GM12873 (cell line): ENCODE measurements at regions not wholly inside any gene's neighbourhood (a gene's known extent, or its start where the extent isn't known, plus 50 kb on each side); places are given as distances from the start of the nearest gene placed in this dataset.

Experiments used
- TF ChIP-seq, protein P1 (sequence below): IDR thresholded peaks from 2 replicates; pipeline ENCODE4 v1.5.1; 2012; ENCODE audit warnings: low read depth, mild to moderate bottlenecking, moderate library complexity, low read length, control low read depth; ENCODE audit not compliant: insufficient read depth; ENCODE audit errors: missing control alignments

DNA sequence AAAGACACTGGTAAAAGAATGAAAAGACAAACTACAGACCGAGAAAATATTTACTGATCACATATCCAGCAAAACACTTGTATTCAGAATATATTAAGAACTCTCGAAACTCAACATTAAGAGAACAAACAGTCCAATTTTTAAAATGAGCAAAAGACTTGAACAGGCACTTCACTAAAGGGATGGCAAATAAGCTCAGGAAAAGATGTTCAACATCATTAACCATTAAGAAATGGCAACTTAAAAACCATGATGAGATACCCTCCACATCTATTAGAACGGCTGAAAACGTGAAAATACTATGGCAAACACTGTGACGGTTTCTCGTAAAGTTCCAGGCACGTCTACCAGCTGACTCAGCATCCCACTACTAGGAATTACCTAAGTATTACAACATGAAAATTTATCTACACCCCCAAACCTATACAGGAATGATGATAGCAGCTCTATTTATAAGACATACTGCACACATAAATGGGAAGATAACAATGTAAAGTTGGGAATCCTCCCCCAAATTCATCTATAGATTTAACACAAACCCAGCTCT, 86.1 kb upstream of the PROK2 start:
- TF ChIP-seq, protein P1, sequence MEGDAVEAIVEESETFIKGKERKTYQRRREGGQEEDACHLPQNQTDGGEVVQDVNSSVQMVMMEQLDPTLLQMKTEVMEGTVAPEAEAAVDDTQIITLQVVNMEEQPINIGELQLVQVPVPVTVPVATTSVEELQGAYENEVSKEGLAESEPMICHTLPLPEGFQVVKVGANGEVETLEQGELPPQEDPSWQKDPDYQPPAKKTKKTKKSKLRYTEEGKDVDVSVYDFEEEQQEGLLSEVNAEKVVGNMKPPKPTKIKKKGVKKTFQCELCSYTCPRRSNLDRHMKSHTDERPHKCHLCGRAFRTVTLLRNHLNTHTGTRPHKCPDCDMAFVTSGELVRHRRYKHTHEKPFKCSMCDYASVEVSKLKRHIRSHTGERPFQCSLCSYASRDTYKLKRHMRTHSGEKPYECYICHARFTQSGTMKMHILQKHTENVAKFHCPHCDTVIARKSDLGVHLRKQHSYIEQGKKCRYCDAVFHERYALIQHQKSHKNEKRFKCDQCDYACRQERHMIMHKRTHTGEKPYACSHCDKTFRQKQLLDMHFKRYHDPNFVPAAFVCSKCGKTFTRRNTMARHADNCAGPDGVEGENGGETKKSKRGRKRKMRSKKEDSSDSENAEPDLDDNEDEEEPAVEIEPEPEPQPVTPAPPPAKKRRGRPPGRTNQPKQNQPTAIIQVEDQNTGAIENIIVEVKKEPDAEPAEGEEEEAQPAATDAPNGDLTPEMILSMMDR: no peak

DNA sequence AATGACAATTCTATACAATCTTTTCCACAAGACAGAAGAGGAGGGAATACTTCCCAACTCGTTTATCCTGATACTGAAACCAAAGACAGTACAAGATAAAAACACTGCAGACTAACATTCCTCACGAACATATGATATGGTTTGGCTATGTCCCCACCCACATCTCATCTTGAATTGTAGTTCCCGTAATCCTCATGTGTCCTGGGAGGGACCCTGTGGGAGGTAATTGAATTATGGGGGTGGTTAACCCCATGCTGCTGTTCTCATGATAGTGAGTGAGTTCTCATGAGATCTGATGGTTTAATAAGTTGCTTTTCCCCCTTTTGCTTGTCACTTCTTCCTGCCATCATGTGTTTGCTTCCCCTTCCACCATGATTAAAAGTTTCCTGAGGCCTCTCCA, 83.9 kb upstream of the PROK2 start:
- TF ChIP-seq, protein P1: no peak

DNA sequence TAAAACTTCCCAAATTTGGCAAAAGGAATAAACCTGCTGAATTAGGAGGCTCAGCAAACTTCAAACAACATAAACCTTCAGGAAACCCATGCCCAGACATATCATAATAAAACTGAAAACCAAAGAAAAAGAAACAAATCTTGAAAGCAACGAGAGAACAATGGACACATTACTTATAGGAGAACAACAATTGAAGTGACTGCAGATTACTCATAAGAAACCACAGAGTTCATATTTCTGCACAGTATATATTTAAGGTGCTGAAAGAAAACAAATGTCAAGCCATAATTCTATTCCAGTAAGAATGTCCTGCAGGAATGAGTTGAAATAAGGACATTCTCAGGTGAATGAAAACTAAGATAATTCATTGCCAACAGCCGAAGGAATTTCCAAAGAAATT, 80.8 kb upstream of the PROK2 start:
- TF ChIP-seq, protein P1: no peak

DNA sequence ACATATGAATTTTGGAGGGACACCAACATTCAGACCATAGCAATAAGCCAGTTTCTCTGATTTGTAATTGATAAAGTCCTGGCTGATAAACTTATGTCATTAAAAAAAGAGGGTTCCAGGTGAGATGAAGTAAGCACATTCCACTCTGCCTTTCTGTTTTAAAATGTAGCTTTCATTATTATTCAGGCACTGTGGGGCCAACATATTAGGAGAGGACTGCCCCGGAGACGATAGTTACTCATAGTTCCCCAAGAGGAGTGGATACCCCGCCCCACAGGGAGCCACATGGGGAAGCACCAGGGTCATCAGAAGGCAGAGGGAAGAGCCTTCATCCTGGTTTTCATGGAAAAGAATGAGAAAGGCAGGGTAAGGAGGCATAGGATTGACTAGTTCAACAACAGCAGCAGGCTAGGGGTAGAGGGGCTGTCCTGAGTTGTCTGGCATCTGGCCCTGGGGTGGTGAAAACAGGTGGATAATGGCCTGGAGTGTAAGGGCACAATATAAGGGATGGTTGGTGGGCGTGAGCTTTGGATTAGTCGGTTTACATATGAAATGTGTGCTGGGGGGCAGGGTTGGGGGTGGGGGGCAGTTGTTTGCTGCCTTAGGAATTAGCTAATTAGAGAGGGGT, 78.7 kb upstream of the PROK2 start:
- TF ChIP-seq, protein P1: no peak

DNA sequence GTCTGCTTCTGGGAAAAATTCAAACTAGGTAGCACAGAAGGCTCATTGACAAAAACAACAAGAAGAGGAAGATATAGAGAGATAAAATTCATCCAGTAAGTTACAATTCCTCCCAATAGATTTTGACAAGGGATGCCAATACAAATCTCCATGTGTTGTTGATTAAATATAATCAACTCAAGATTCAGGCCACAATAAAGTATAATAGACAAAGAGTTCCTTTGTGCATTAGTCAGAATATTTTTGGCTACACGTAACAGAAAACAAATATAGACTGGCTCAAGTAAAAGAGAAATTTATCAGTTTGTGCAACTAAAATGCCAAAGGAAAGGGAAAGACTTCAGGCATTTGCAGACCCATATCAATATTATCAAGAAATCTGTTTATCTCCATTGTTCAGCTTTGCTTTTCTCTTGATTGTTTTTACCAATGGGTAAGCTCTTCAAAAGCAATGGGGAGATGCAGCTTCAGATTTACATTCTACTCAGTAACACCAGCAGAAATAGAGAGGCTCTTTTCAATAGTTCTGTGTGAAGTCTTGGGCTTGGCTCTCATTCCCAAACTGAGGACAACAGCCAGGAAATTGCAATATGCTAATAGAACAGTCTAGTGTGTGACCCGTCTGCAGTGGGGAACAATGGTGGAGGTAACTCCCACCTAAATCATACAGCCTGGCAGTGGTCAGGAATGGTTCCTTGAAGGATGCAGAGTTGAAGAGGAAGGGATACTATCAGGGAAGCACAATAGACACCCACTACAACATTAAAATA, 77.6 kb upstream of the PROK2 start:
- TF ChIP-seq, protein P1: no peak

DNA sequence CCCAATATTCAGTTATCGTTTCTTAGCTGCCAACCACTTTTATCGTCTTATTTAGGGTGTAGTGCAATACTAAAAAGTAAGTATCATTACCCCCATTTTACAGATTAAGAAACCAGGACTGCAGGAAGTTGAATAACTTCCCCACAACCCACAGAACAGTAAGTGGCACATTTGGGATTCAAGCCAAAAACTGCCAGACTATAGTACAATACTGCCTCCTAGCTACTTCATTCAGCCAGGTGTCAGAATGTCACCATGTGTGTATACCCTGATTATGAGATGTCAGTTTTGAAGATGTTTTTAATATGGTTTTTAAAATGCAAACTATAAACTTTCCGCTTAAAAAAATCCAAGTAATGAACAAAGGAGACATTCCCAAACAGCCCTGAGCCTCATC, 74.2 kb upstream of the PROK2 start:
- TF ChIP-seq, protein P1: peak; percentile 34

DNA sequence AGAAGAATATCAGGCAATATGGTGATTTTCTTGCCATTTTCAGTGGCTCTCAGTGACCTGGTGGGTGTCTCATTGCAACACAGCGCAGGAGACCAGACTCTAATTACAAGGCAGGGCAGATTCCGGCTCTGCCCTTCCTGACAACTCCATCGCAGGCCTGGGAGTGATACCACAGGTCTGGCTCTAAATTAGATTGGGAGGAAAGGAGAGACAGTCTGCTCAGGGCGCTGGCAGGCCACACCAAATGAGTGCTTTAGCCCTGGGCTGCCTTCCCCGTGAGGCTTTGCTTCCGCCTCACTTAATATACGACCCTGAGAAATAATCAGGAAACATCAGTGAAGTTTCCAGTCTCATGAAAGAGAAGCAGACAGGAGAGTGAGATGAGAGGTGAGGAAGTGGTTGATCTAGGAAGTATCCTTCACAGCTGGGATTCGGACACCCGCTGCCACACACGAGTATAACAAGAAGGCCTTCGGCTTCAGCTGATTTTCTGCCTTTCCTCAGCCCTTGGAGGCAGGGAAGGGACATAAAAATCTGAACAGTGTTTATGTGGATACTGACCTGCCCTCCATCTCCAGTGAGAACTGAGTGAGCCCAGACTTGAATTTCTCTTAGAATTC, 73.7 kb upstream of the PROK2 start:
- TF ChIP-seq, protein P1: no peak
